H4 (cell line): ENCODE measurements at regions not wholly inside any gene's neighbourhood (a gene's known extent, or its start where the extent isn't known, plus 50 kb on each side); places are given as distances from the start of the nearest gene placed in this dataset.
A peak's percentile ranks its signal among the peaks of the same experiment; 100 is the strongest.

Experiments used
- DNase-seq: peaks from one replicate; pipeline ENCODE4 v3.0.0-alpha.2; 2015; ENCODE audit warnings: low spot score

- DNase-seq: no peak
Observed at GRCh38 chr4:32417113-32417704, 1697.0 kb downstream of the PCDH7 start.

GRCh38 chr4:32423267-32423666 lies 1703.1 kb downstream of the PCDH7 start:
- DNase-seq: no peak

GRCh38 chr4:32425243-32425642 lies 1705.1 kb downstream of the PCDH7 start:
- no peak for DNase-seq

GRCh38 chr4:32427566-32427965 lies 1707.4 kb downstream of the PCDH7 start:
- no peak for DNase-seq

GRCh38 chr4:32429151-32429550 lies 1709.0 kb downstream of the PCDH7 start:
- no peak for DNase-seq

- no peak for DNase-seq
Observed at GRCh38 chr4:32435308-32435707, 1715.1 kb downstream of the PCDH7 start.

GRCh38 chr4:32436816-32437215 lies 1716.6 kb downstream of the PCDH7 start:
- DNase-seq: no peak

GRCh38 chr4:32440391-32440790 lies 1720.2 kb downstream of the PCDH7 start:
- DNase-seq: no peak

GRCh38 chr4:32454482-32454881 lies 1734.3 kb downstream of the PCDH7 start:
- DNase-seq: no peak

- DNase-seq: peak; percentile 56
Observed at GRCh38 chr4:32455231-32455630, 1735.1 kb downstream of the PCDH7 start.

GRCh38 chr4:32460972-32461371 lies 1740.8 kb downstream of the PCDH7 start:
- no peak for DNase-seq

- DNase-seq: peak; percentile 49
Observed at GRCh38 chr4:32462944-32463343, 1742.8 kb downstream of the PCDH7 start.

GRCh38 chr4:32470087-32470585 lies 1750.0 kb downstream of the PCDH7 start:
- no peak for DNase-seq

GRCh38 chr4:32472918-32473317 lies 1752.7 kb downstream of the PCDH7 start:
- DNase-seq: no peak

- DNase-seq: no peak
Observed at GRCh38 chr4:32475710-32476109, 1755.5 kb downstream of the PCDH7 start.

GRCh38 chr4:32477518-32477917 lies 1757.3 kb downstream of the PCDH7 start:
- no peak for DNase-seq

- DNase-seq: no peak
Observed at GRCh38 chr4:32485956-32486355, 1765.8 kb downstream of the PCDH7 start.

- DNase-seq: no peak
Observed at GRCh38 chr4:32488690-32489089, 1768.5 kb downstream of the PCDH7 start.

GRCh38 chr4:32499171-32499570 lies 1779.0 kb downstream of the PCDH7 start:
- no peak for DNase-seq

- no peak for DNase-seq
Observed at GRCh38 chr4:32503241-32503640, 1783.1 kb downstream of the PCDH7 start.

- no peak for DNase-seq
Observed at GRCh38 chr4:32506067-32506466, 1785.9 kb downstream of the PCDH7 start.

GRCh38 chr4:32519060-32519459 lies 1798.9 kb downstream of the PCDH7 start:
- DNase-seq: no peak

GRCh38 chr4:32525420-32525819 lies 1805.3 kb downstream of the PCDH7 start:
- no peak for DNase-seq

- DNase-seq: no peak
Observed at GRCh38 chr4:32544846-32545245, 1824.7 kb downstream of the PCDH7 start.
